Stimulated activated CD4-positive, alpha-beta T cell treated with anti-CD3 and anti-CD28 coated beads, TNF-alpha, amount 100 ng/mL, for 48 hours (primary cell): ENCODE measurements at regions not wholly inside any gene's neighbourhood (a gene's known extent, or its start where the extent isn't known, plus 50 kb on each side); places are given as distances from the start of the nearest gene placed in this dataset.

ENCODE experiments used
- DNase-seq, 3 donors: peaks; one replicate each; pipeline ENCODE4 v3.0.0-alpha.2; 2020; ENCODE audit warnings: low read depth in 3 of 3

DNA sequence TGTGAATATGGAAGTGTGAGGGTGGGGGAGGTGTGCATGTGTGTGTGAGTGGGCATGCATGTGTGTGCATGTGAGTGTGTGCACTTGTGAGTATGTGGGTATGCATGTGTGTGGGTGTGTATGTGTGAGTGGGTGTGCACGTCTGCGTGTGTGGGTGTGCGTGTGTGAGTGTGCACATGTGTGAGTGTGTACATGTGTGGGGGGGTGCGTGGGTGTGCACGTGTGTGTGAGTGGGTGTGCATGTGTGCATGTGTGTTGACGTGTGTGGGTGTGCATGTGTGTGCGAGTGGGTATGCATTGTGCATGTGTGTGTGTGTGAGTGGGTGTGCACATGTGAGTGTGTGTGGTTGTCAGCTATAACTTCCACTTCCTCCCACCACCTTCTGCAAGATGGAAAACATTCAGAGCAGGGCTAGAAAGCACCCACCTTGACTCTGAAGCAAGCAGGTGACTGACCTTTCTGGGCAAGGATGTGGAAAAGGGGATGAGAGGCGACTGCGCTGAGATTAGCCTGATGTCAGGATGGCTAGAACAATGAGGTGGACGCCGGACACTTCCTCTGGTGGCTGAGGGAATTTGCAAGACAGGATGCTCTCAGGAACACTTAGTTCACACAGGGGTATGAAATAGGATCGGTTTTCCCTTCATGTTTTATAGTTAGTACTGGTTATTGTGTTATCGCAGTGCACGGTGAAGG lies 103.6 kb downstream of the ACKR3 start:
- DNase-seq, result no peak

DNA sequence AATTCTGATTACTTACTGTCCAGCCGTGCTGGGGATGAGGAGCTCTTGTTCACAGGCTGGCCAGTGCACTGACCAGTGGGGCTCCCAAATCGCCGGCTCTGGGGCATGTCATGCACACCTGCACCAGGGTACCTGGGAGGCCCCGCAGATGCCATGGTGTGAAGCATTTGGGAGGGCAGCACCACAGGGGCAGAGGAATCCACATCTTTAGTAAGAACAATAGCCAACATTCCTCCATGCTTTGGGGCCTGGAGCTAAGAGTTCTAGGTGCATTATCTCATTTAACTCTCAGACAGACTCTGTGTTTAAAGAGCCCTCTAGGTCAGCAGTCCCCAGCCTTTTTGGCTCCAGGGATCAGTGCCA lies 104.2 kb downstream of the ACKR3 start:
- DNase-seq, result no peak

DNA sequence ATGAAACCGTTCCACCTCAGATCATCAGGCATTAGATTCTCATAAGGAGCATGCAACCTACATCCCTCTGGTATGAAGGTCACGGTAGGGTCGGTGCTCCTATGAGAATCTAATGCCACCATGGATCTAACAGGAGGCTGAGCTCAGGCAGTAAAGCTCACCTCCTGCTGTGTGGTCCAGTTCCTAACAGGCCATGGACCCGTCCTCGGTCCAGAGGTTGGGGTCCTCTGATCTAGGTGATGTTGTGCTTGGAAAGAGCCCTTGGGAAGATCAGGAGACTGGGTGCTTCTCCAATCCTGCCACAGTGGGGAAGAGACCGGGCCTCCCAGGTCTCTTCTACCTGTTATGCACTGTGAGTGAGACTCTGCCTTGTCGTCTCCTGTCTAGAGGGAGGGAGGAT lies 104.6 kb downstream of the ACKR3 start:
- DNase-seq, result no peak

DNA sequence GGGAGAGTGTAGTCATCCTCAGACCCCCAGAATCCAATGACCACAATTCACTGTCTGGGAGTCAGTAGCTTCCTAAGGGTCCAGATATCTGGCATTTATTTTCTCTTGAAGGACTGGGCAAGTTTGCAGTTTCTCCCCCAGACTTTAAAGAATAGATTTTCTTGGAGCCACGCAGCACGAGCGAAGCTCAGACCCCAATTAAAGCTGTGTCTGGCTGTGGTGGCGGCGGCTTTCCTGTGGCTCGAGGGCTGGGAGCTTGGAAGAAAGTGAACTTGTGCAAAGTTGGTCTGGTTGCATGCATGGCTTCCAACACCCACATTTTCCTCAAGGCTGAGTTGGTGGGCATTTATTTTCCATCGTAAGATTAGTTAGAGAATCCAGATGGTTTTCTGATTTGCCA lies 105.0 kb downstream of the ACKR3 start:
- DNase-seq, result no peak

DNA sequence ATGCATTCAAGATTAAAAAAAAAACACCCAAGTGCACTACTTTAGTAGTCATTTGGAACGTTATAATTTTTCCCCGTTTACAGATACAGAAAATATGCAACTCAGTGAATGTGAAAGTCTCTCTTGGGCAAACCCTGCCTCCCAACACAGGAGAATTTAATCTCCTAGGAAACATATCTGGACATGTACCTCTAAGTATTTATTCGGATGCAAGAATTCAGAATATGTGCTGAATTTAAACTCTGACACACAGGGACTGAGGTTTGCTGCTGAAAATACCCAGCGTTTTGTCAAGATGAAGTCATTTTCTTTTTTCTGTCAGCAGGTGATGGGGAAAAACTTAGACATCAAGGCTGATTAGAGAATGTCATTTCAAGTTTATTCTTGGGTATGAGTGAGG lies 105.4 kb downstream of the ACKR3 start:
- DNase-seq, result no peak

DNA sequence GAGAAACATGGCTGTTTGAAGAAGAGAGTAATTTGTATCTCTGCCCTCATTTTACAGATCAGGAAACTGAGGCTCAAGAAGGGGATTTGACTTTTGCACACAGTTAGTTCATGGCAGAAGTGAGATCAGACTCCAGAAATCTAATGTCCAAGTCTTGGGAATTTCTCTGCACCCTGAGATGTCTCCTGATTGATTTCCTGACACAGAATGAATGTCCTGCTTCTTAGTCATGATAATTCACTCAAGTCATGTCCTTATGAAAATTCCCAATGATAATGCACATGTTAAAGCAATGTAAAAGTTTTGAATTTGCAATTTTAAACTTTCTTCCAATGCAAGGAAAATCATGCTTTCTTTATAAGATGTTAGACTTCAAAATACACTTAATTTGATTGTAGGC lies 105.9 kb downstream of the ACKR3 start:
- no peak for DNase-seq

DNA sequence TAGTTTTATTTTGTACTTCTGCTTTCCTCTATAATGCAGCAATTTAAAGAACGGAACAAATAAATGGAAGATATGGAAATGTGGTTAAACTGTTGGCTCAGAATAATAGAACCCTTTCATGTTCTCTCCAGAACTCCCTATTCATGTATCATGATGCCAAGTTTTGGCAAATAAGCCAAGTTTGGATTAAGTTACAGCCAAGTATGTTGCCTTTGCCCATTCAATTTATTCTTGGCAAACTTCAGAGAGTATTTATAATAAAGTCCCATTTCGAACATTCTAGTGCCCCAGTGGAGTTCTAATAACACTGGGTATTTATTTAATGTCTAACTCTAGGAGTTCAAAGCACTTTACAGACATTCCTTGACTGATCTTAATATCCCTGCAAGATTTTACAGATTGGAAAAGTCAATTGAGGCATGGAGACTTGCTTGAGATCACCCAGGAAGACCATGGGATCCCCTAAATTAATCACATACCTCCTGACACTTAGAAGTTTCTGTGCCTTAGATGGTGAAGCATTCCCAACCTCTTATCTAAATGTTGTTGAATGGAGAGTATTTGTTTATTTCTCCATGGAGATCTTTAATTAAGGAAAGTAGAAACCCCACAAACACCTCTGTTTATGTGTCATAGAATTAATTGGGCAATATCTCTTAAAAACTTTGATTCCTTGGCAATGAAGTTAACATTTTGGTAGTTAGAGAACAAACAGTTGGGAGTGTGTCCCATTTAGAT lies 106.7 kb downstream of the ACKR3 start:
- DNase-seq, result no peak

DNA sequence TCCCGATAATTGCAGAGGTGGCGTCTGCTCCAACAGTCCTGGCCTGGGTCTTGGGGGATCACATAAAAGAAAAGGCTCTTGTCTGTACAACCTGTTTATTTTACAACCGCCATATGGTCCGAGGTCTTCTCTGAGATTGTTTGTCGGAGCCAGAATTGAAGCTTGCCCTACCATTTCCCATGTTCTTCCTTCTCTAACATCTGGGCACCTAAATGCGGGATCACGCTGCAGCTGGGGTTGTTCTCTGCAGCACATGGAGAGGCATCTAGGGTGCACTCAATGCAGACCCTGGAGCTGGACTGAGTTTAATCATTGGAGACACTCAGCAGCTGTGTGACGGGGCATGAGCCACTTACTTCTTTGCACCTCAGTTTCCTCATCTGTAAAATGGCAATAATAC lies 107.7 kb downstream of the ACKR3 start:
- no peak for DNase-seq

DNA sequence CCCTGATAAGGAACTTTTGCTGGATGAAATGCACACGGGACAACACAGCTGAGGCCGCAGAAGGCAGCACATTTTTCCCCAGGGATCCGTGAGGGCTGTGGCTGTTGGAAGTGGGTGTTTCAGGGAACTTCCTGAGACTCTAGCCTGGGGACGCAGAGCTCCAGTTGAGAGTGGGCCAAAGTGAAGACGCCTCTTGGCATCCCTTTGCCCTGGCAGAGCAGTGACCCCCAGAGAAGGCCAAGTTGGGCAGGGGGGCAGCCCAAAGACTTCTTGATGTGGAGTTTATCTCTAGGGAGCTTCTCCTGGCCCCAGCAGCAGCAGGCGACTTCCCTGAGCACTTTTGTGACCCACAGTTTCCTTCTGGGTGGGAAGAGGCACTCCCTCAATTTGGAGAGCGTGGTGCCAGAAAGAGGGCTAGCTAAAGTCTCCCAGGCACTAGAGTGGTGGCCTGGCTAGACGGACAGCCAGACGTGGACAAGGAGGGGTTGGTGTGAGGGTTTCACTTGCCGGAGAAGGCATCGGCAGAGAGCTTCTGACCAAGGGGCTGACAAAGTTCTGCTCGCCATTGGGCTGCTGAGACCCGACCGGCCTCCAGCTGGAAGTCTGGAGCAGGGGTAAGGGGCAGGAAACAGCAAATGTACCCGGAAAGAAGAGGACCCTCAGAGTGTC lies 108.8 kb downstream of the ACKR3 start:
- no peak for DNase-seq

DNA sequence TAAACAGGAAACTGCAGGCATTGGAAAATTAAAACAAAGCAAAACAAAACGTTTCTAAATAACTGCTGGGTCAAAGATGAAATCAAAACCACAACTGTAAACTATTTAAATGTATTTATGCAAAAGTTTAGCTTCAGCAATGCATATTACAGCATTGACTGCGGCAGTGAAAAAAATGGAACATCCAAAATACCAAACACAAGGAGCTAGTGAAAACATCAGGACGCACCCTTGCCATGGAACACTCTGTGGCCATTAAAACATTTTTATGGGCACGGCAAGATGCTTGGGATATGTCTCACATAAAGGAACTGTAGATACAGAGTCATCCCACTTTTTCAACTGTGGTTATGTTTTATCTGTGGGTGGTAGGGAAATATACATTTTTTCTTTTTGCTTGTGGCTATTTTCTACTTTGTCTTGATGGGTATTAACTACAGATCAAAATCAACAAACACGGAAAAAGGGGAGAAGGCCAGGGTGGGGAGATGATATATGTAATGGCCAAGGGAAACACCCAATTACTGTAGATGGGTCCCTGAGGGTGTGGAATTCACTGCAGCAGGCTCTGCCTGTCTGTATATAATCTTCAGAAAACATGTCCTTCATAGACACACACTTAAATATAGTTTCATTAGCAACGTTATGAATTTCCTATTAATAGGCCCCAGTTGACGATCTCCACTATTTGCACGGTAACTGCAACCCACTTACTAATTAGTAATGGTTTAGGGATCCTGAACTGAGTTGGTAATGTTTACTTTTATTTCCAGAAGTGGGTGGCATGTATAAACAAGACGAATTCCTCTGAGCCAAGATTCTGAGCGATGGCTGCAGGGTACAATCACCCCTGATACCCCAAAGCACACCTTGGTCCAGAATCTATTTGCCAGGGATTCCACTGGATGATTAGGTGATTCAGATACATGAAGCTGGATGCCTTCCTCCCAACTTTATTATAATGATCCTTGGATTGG lies 110.5 kb downstream of the ACKR3 start:
- no peak for DNase-seq

DNA sequence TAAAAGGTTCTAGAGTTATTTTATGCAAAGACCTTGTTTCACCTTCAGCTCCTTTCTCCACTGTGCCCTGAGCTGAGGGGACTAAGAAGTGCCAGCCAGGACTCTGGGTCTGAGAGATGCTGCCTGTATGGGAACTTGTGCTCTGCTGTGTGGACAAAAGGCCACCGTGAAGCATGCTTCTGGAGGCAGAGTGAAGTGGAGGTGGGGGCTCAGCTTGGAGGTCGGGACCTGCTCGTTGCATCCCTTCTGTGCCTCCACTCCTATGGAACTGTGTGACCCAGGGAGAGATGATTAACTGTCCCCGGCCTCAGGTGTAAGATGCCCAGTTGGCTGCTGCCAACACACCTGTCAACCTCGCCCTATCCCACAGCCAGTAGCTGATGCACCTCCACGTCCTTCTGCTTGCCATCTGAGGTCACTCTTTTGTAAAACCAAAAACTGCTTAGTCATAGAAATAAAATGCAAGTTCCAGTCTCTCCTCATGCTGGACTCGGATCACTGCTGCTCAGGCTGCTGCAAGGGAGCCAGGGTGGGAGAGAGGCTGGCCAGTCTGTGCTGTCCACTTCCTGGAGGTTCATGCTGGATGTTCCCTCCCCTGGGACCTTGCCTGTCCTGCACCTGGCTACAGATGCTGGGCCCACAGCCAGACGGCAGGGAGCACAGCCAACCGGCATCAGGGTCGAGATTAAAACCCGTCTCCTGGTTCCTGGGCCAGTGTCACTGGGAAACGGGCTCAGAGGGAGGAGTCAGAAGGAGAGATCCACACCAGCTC lies 113.2 kb downstream of the ACKR3 start:
- no peak for DNase-seq

DNA sequence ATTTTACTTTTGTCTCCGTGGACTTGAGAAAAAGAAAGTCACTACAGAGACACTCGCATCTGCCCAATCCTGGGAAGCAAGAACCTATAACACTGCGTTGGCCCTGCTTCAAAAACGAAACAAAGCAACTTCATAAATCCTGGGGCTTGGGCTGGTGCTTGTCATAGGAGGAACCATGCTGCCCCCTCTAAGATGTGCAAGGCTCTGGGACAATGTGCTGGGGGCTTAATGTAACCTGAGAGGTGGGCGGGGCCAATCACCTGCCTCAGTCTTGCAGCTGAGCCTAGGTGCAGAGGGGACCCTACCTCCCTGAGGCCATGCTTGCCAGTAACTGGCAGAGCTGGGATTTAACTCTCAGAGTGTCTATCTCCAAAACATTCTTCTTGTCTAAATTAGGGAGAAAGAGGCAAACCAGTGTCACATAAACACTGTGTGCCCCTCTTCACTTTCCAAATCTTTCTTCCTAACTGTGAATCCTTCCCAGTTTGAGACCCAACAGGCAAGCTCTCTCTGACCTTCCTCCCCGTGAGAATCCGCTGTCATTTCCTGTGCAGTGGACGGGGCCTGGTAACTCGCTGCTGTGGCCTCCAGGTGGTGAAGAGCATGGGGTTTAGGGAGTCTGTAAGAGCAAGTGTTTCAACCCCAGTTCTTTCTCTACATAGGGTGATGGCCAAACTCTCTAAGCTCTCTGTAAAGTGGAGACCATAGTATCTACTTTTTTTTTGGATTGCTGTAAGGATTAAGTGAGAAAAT lies 115.1 kb downstream of the ACKR3 start:
- no peak for DNase-seq

DNA sequence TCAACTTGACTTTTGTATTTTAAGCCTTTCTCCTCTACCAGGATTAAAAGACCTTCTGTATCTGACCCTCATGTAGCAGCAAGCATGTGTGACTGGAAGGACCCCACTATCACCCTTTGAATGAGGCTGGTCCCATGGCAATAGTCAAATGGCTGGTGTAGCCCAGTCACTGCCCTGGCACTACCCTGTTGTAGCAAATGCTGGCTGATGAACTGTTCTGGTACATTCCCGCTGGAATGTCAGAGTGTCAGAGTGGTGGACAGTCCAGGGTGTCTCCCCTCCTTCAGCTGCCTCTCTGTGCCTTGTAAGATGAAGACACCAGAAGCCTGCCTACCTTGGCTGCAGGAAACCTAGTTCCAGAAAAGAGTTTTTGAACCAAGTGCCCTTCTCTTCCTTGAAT lies 115.7 kb downstream of the ACKR3 start:
- DNase-seq, result no peak

DNA sequence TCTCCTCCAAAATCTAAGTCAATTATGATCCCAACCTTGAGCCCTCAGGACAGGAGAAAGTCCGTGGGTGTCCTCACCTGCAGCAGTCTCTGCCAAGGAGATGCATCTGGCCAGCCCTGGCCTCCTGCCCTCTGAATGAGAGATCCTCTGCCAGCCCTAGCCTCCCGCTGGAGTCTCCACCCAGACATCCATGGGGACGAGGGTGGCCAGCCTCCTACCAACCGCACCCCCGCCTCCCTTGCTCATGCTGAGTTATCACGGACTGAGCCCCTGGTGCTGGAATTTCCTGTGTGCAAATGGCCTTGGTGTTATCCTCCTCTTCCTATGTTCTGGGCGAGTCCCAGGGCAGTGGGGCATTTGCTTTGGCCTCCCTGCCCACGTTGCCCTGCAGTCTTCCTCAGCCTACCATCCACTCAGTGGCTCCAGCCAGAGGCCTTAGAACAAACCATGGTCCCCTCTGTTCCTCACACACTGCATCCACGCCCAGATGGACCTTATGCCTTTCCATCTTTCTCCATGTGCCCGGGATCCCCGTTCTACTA lies 116.4 kb downstream of the ACKR3 start:
- no peak for DNase-seq

DNA sequence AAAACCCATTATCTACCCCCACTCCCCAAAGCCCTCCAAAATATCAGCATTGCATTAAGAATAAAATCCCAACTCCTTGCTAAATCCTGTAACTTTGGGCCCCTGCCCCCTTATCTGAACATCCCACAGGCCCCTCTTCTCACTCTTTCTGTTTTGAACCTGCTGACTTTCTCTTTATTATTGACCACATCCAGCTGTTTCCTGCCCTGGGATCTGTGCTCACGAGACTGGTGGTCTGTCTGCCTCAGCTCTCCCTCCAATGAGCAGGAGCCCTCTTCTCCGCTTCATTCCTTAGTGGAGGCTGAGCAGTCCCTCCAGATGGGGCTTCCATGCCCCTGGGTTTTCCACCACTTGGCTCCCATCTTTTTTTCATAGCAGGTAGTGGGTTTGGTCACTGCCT lies 116.9 kb downstream of the ACKR3 start:
- no peak for DNase-seq

DNA sequence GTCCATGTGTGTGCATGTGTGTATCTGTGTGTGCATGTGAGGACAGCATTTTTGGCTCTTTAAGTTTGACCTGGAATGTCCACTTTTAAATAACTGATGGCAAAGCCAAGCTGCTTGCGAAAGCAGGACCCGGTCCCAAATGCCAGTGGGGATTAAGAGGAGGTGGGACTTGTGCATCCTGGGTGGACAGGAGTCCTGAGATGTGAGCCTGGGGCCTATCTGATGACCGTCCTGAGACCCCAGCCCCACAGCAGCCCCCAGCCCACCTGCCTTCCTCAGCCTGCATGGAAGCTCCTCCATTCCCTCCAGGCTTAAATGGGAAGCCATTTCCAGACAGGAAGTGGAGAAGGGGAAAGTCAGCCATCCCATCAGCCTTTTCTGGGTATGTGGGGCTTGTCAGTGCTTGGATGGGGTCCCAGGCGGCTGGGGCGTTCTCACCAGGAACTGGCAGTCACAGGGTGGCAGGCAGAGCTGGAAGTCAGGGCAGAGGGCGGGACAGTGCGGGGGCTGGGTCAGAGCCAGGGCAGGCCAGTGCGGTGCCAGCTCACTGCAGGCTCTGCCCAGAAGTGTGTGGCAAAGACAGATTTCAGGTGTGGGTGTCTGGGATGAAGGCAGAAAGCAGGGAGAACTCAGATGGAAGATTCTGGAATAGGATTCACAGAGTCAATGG lies 117.8 kb downstream of the ACKR3 start:
- no peak for DNase-seq

DNA sequence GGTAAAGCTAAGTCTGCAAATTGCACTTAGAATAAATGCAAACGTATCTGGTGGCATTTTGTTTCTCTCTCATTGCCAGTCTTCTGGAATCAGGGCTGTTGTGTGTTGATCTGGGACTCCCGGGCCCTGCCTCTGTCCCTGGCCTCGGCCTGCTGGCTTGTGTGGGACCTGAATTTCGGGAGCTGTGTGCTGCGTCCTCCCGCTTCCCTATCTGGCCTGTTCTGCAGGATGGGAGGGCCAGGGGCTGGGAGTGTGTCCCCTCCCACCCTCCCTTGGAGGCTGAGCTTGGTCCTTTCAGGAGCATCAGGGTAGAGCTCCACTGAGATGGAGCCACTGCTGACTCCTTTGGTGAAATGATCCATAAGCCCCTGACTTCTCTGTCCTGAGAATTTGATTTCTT lies 118.5 kb downstream of the ACKR3 start:
- no peak for DNase-seq

DNA sequence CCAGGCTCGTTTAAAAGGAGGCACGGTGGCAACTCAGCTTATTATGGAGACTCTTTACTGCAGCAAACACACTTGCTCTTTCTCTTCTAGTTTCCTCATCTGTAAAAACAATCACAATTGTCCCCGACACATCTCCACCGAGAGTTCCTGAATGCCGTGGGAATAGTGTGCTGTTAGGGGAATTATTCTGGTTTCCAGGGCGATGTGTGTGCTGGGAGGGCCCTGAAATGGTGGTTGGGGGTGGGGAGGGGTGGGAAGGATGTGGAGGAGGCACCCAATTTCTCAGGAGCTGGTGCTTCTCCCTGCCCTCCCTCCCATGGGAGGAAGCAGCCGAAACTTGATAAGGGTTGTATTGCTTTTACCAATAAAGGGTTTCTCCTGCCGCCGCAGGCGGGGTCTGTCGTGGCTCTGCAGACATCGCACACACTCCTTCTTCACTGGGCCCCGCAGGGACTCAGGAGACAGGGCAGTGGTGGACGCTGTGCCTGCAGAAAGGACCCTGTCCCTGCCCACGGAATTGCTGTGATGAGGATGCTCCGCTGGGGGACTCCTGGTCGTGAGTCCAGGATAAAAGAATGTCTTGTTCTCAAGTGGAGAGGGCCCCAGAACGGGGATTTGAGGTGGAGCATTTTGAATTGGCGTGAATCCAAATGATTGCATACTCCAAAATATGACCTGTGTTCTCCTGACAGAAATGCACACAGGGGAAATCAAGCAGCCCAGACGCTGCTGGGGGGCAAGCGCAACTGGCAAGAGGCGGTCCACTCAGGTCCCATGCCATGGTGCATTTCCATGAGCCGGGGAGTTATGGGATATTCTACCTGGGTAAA lies 119.2 kb downstream of the ACKR3 start:
- no peak for DNase-seq

DNA sequence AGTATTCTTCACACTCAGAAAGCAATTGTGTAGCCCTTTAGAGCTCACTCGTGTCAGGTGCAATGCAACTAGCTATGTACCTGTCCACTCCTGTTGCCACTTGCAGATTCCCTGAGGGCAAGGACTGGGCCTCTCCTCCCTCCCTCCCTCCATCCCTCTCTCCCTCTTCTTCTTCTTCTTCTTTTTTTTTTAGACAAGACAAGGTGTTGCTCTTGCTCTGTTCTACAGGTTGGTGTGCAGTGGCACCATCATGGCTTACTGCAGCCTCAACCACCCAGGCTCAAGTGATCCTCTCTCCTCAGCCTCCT lies 119.7 kb downstream of the ACKR3 start:
- no peak for DNase-seq
